GM12891 (cell line): ENCODE measurements at regions not wholly inside any gene's neighbourhood (a gene's known extent, or its start where the extent isn't known, plus 50 kb on each side); places are given as distances from the start of the nearest gene placed in this dataset.
"Not testable (repeated sequence)": the region's sequence is repeated elsewhere in the genome, so short reads cannot be mapped to it uniquely, and the experiment has no call there.

Experiments
- DNase-seq: peaks from one replicate; pipeline ENCODE4 v3.0.0; 2011; ENCODE audit warnings: low spot score; ENCODE audit not compliant: insufficient read length
- FAIRE-seq: peaks from 2 replicates; lab custom pipeline; 2011; peaks lifted over from hg19 to GRCh38; lab: Jason Lieb, UNC
- PAX5 ChIP-seq: IDR thresholded peaks from 2 replicates; pipeline ENCODE4 v1.6.1; 2011; ENCODE audit warnings: low read length, moderate library complexity, mild to moderate bottlenecking; ENCODE audit not compliant: insufficient read depth, severe bottlenecking
- POLR2A ChIP-seq: IDR thresholded peaks from 2 replicates; pipeline ENCODE4 v1.6.1; 2011; ENCODE audit warnings: low read depth, low read length, control low read depth
- POLR2AphosphoS5 ChIP-seq: IDR thresholded peaks from 2 replicates; pipeline ENCODE4 v1.6.1; 2011; ENCODE audit warnings: low read depth, low read length, control low read depth
- POU2F2 ChIP-seq: IDR thresholded peaks from 2 replicates; pipeline ENCODE4 v1.6.1; 2011; ENCODE audit warnings: low read depth, mild to moderate bottlenecking, control low read depth, low read length, moderate library complexity
- SPI1 ChIP-seq: IDR thresholded peaks from 2 replicates; pipeline ENCODE4 v1.6.1; 2011; ENCODE audit warnings: low read depth, low read length, control low read depth
- TAF1 ChIP-seq: IDR thresholded peaks from 2 replicates; pipeline ENCODE4 v1.6.1; 2011; ENCODE audit warnings: low read depth, low read length, control low read depth

- no peak for FAIRE-seq
- TF ChIP-seq POLR2A (no peak), PAX5 (no peak), POU2F2 (no peak), POLR2AphosphoS5 (no peak), SPI1 (no peak), TAF1 (no peak)
- no peak for DNase-seq
Observed at GRCh38 chr18:14933964-14934363, 186.0 kb downstream of the ANKRD30B start.

DNA sequence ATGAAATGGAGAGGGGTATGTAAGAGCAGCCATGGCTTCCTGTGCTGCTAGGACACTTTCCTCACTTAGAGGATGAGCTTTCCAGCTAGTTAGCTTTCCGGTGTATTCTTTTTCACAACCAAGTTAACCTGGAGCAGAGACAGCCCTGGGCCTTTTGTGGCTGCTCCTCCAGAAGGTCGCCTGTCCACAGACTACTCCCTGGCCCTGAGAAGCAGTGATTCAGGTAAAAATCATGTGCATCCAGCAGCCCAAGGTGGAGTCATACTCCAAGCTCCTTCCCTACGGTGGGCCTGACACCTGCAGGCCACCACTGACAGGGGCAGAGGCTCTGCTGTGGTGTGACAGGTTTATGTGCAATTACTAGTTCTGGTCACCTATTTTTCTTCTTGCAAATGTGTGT is 187.2 kb downstream of the ANKRD30B start:
- no peak for DNase-seq
- no peak for FAIRE-seq
- TF ChIP-seq TAF1 = no peak
- no peak for TF ChIP-seq POLR2A
- no peak for TF ChIP-seq POLR2AphosphoS5
- no peak for TF ChIP-seq PAX5
- TF ChIP-seq POU2F2 = no peak
- TF ChIP-seq SPI1 = no peak

GRCh38 chr18:14936313-14936712 is 188.3 kb downstream of the ANKRD30B start:
- FAIRE-seq (no peak), DNase-seq (no peak)

GRCh38 chr18:14937271-14937670 is 189.3 kb downstream of the ANKRD30B start:
- no peak for DNase-seq
- no peak for FAIRE-seq
- TF ChIP-seq SPI1 (no peak), POU2F2 (no peak), POLR2A (no peak), POLR2AphosphoS5 (no peak), TAF1 (no peak), PAX5 (no peak)

More at GRCh38 chr18:14936313-14936712, 188.3 kb downstream of the ANKRD30B start:
- TF ChIP-seq POLR2A (no peak), POU2F2 (no peak), SPI1 (no peak), PAX5 (no peak), TAF1 (no peak), POLR2AphosphoS5 (no peak)

DNA sequence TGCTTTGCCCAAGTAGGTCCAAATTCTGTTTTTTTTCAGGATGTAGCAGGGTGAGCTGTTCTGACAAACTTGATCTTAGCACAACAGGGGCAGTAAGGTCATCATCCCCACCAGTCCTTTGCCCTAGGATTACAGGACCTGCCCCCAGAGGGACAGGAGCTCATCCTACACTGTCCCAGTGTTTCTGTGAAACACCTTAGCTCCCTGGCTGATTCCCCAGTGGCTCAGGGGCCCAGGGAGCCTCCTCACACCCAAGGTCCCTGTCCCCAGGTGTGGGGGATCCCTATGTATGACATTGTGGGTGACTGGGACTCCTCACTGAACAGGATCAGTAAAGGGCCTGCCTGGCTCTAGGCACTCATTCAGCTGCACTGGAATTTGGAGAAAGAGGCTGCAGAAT is 191.2 kb downstream of the ANKRD30B start:
- DNase-seq (no peak), FAIRE-seq (no peak)
- TF ChIP-seq PAX5 = no peak
- TF ChIP-seq POU2F2 = no peak
- TF ChIP-seq SPI1 = no peak
- no peak for TF ChIP-seq POLR2A
- TF ChIP-seq TAF1 = no peak
- TF ChIP-seq POLR2AphosphoS5 = no peak

- not testable (repeated sequence) for DNase-seq, FAIRE-seq
Observed at GRCh38 chr18:14940106-14940505, 192.1 kb downstream of the ANKRD30B start.

- FAIRE-seq (no peak), DNase-seq (no peak)
- TF ChIP-seq PAX5 = no peak
- no peak for TF ChIP-seq POLR2AphosphoS5
- no peak for TF ChIP-seq TAF1
- no peak for TF ChIP-seq SPI1
- no peak for TF ChIP-seq POU2F2
- TF ChIP-seq POLR2A = no peak
Observed at GRCh38 chr18:14940735-14941134, 192.8 kb downstream of the ANKRD30B start.

- FAIRE-seq (no peak), DNase-seq (no peak)
- TF ChIP-seq TAF1 (no peak), POLR2AphosphoS5 (no peak), POLR2A (no peak), SPI1 (no peak), POU2F2 (no peak), PAX5 (no peak)
Observed at GRCh38 chr18:14941256-14941655, 193.3 kb downstream of the ANKRD30B start.

DNA sequence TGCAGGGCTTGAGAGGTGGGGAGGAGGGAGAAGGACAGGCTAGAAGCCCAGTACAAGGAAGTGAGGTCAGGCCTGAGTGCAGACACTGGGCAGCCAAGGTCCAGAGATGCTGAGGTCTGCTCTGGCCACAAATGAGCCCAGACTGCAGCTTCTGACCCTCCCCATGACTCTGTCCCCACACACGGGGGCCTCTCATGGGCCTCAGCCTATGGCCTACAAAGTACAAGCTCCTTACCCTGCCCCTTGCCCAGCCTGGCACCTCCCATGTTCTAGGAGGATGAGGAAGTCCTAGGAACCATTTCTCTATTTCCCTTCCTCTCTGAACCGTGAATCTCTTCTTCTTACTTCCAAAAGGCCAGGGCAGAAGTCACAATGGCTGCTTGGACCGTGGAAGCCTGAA is 193.8 kb downstream of the ANKRD30B start:
- DNase-seq (no peak), FAIRE-seq (no peak)
- TF ChIP-seq POLR2A = no peak
- TF ChIP-seq TAF1 = no peak
- no peak for TF ChIP-seq POU2F2
- TF ChIP-seq POLR2AphosphoS5 = no peak
- no peak for TF ChIP-seq PAX5
- no peak for TF ChIP-seq SPI1

- TF ChIP-seq PAX5 (no peak), POU2F2 (no peak), POLR2AphosphoS5 (no peak), POLR2A (no peak), TAF1 (no peak), SPI1 (no peak)
- FAIRE-seq (no peak), DNase-seq (no peak)
Observed at GRCh38 chr18:14942275-14942674, 194.3 kb downstream of the ANKRD30B start.

GRCh38 chr18:14943486-14943885 is 195.5 kb downstream of the ANKRD30B start:
- no peak for TF ChIP-seq TAF1
- no peak for TF ChIP-seq POU2F2
- no peak for TF ChIP-seq POLR2A
- TF ChIP-seq PAX5 = no peak
- no peak for TF ChIP-seq SPI1
- no peak for TF ChIP-seq POLR2AphosphoS5
- FAIRE-seq = no peak
- no peak for DNase-seq
